GM12891 (cell line): ENCODE measurements at regions not wholly inside any gene's neighbourhood (a gene's known extent, or its start where the extent isn't known, plus 50 kb on each side); places are given as distances from the start of the nearest gene placed in this dataset.

Source experiments
- DNase-seq: peaks from one replicate; pipeline ENCODE4 v3.0.0; 2011; ENCODE audit warnings: low spot score; ENCODE audit not compliant: insufficient read length
- FAIRE-seq: peaks from 2 replicates; lab custom pipeline; 2011; peaks lifted over from hg19 to GRCh38; lab: Jason Lieb, UNC
- PAX5 ChIP-seq: IDR thresholded peaks from 2 replicates; pipeline ENCODE4 v1.6.1; 2011; ENCODE audit warnings: low read length, moderate library complexity, mild to moderate bottlenecking; ENCODE audit not compliant: insufficient read depth, severe bottlenecking
- POLR2A ChIP-seq: IDR thresholded peaks from 2 replicates; pipeline ENCODE4 v1.6.1; 2011; ENCODE audit warnings: low read depth, low read length, control low read depth
- POLR2AphosphoS5 ChIP-seq: IDR thresholded peaks from 2 replicates; pipeline ENCODE4 v1.6.1; 2011; ENCODE audit warnings: low read depth, low read length, control low read depth
- POU2F2 ChIP-seq: IDR thresholded peaks from 2 replicates; pipeline ENCODE4 v1.6.1; 2011; ENCODE audit warnings: low read depth, mild to moderate bottlenecking, control low read depth, low read length, moderate library complexity
- SPI1 ChIP-seq: IDR thresholded peaks from 2 replicates; pipeline ENCODE4 v1.6.1; 2011; ENCODE audit warnings: low read depth, low read length, control low read depth
- TAF1 ChIP-seq: IDR thresholded peaks from 2 replicates; pipeline ENCODE4 v1.6.1; 2011; ENCODE audit warnings: low read depth, low read length, control low read depth

DNA sequence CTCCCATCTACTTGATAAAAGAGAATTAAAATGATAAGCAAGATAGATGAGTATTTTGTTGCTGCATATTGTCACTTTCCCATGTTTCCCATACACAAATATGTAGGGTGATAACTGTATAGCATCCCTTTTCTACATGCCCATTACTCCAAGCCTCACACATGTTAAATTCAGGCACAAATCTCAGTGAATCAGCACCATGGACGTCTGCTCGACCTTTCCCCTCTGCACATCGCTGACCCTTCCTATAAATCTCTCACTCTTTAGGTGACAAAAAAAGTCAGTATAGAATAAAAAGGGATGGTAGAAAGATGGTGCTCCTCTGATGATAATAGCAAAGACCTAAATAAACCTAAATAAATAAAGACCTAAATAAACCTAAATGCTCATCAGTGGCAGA is 1097.7 kb upstream of the C9orf72 start:
- TF ChIP-seq POLR2A = no peak
- TF ChIP-seq PAX5 = no peak
- TF ChIP-seq SPI1 = no peak
- TF ChIP-seq POLR2AphosphoS5 = no peak
- TF ChIP-seq TAF1 = no peak
- TF ChIP-seq POU2F2 = no peak
- no peak for DNase-seq
- no peak for FAIRE-seq

DNA sequence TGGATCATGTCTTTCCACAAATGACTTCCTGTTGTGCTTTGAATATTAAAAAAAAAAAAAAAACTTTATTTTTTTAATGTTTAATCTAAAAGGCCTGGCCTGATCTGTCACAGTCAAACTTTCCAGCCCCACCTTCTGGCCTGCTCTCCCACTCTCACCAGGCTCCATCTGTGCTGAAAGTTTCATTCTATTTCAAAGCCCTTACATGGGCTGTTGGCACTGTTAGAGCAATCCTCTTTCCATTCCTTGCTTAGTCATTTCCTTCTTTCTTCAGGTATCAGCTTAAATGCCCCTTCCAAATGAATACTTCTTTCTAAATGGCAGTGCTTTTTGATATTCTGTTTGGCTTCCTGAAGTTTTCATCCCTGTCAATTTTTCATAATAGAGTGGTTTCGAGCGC is 1104.8 kb upstream of the C9orf72 start:
- TF ChIP-seq SPI1 (no peak), POU2F2 (no peak), TAF1 (no peak), PAX5 (no peak), POLR2AphosphoS5 (no peak), POLR2A (no peak)
- DNase-seq (no peak), FAIRE-seq (no peak)

DNA sequence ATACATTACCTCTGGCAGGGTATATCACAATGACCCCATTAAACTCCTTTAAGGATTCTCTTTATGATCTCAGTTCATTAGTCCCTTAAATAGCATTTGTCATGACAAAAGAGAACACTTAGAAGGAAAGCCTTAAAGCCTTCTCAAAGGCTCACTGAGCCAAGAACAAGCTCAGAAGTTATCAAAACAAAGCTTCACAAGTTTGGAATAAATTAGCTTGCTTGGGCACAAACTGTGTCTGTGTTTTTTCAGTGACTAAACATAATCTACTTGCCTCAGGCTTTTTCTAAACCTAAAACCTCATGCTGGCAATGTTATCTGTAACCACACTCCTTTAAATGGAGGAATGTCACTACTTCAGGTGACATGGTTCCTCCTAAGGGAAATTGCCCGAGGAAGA is 1114.9 kb upstream of the C9orf72 start:
- TF ChIP-seq PAX5 = no peak
- no peak for TF ChIP-seq POLR2AphosphoS5
- no peak for TF ChIP-seq TAF1
- no peak for TF ChIP-seq SPI1
- no peak for DNase-seq
- FAIRE-seq = no peak

DNA sequence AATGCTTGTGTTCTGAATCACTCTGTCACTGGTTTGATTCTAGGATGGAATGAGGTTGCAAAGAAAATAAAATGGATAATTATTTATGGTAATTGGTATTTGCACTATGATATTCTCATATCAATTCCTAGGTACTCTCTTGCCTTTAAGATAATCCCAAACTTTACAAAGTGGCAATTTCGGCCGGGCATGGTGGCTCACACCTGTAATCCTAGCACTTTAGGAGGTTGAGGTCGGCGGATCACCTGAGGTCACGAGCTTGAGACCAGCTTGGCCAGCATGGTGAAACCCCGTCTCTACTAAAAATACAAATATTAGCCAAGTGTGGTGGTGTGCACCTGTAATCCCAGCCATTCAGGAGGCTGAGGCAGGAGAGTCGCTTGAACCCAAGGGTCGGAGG is 1118.7 kb upstream of the C9orf72 start:
- TF ChIP-seq PAX5 (no peak), POLR2A (no peak), SPI1 (no peak), POLR2AphosphoS5 (no peak), TAF1 (no peak), POU2F2 (no peak)
- FAIRE-seq (no peak), DNase-seq (no peak)

DNA sequence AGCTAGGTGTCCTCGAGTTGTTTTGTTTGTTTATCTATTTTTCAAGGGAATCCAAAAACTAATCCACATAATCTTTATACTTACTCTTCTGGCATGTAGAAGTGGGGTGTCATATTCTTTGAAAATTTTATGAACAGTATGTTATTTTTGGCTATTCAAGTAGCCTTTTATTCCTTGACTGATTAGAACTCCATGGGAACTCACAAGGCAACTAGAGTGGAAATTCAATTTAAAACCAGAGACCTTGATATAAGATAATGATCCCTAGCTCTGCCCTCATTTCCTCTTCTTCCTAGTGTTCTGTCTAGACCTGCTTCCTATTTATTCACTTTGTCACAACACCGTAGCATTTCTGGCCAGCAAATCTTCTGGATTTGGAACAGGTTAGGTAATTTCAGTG is 1123.7 kb upstream of the C9orf72 start:
- TF ChIP-seq TAF1 (no peak), SPI1 (no peak), POLR2AphosphoS5 (no peak), POLR2A (no peak), PAX5 (no peak), POU2F2 (no peak)

DNA sequence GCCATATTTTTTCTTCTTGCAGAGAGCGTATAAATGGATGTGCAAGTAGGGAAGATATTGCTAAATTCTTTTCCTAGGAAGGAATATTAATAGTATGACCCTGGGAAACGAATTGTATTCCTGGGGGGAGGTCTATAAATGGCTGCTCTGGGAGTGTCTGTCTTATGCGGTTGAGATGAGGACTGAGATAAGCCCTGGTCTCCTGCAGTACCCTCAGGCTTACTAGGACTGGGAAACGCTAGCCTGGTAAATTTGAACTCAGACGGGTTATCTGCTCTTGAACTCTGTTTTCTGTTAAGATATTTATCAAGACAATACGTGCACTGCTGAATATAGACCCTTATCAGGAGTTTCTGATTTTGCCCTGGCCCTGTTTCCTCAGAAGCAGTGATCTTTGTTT is 1126.4 kb upstream of the C9orf72 start:
- FAIRE-seq = no peak

More for the DNA sequence above, 1123.7 kb upstream of the C9orf72 start:
- FAIRE-seq (no peak), DNase-seq (no peak)

DNA sequence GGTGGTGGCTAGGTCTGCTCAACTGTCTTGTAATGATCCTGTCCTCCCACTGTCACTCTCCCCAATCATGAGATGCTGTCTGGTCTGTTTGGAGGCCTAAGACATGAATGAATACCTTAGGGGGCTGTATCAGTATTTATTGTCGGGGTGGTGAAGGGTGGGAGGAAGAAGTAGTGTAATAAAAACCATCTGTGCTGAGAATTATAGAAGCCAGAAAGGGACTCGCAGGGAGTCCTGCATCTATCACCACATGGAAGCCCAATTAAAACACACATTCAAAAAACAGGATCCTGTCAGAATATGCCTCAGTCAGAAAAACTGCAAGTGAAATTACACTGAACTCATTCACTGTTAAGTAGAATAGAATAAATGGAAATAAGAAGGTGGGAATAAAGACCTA is 1134.3 kb upstream of the C9orf72 start:
- TF ChIP-seq POLR2AphosphoS5 (no peak), SPI1 (no peak), POU2F2 (no peak), TAF1 (no peak)
- no peak for DNase-seq
- no peak for FAIRE-seq

More for the DNA sequence above, 1126.4 kb upstream of the C9orf72 start:
- TF ChIP-seq TAF1 (no peak), POU2F2 (no peak), POLR2AphosphoS5 (no peak), POLR2A (no peak), SPI1 (no peak), PAX5 (no peak)
- DNase-seq = no peak

DNA sequence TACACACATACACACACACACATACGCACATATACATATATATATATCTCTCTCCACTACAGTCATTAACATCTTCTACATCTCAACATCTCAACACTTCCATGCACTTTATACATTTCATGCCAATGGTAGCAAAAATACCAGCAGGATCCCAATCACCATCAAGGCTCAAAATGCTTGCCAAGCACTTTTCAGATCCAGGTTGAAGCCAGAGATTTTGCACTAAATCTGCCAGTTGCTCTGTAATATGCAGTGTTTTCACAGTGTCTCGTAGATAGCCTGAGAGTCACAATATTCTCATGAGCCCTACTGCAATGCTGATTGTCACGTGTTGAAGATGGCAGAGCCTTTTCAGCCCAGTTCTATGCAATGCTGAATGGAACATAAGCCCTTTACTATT is 1140.9 kb upstream of the C9orf72 start:
- FAIRE-seq = no peak
- no peak for DNase-seq
- no peak for TF ChIP-seq PAX5
- no peak for TF ChIP-seq POLR2AphosphoS5
- TF ChIP-seq SPI1 = no peak
- TF ChIP-seq POLR2A = no peak
- no peak for TF ChIP-seq TAF1
- TF ChIP-seq POU2F2 = no peak

DNA sequence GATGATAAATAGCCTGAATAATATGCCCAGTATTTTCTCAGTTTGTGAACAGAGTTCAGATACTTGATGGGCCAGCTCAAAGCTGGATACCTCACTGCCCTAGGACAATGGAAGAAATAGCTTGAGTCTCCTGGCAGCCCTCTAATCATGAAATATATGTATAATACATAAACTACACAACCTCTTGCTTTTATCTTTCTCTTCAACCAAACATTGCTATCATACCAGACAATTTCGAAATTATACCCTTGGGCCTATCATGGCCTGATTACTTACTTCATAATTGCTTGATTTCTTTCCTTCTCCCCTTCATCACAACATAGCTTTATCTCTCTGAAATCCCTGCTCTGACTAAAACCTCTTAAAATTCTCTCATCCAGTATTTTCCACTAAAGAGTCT is 1144.9 kb upstream of the C9orf72 start:
- no peak for TF ChIP-seq POLR2A
- TF ChIP-seq PAX5 = no peak
- TF ChIP-seq POLR2AphosphoS5 = no peak
- TF ChIP-seq TAF1 = no peak
- no peak for TF ChIP-seq POU2F2
- no peak for TF ChIP-seq SPI1
- no peak for DNase-seq
- FAIRE-seq = no peak

DNA sequence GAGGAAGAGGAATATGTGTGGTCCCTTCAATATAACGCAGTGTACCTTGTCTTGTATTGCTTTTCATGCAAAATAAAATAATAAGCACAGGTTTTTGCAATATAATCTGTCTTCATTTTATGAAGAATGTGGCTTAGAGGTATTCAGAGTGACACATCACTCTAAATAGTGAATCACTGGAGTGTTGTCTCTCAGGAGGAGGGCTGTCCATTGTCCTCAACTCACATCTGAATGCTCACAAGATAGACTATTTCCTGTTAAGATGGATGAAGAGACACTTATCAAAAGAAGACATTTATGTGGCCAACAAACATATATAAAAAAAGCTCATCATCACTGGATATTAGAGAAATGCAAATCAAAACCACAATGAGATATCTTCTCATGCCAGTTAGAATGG is 1147.5 kb upstream of the C9orf72 start:
- TF ChIP-seq POLR2A = no peak
- TF ChIP-seq POU2F2 = no peak
- no peak for TF ChIP-seq PAX5
- TF ChIP-seq SPI1 = no peak
- TF ChIP-seq POLR2AphosphoS5 = no peak
- TF ChIP-seq TAF1 = no peak
- no peak for DNase-seq
- no peak for FAIRE-seq

DNA sequence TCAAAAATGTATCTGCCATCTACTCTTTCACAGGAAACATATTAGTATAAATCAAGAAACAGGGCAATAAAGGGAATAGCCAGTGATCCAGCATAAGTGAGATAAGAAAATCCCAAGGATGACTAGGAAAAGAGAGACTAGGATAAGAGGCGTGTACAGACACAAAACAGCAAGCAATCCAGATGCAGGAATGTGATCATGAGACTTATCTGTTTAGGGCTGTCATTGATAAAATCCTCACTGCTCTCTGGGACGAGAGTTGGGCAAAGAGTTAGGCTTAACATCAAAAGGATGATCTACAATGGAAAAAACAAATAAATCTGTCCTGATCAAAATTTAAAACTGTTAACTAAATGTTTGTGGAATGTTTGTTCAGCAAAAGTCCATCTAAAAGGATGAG is 1156.8 kb upstream of the C9orf72 start:
- TF ChIP-seq PAX5 = no peak
- FAIRE-seq (no peak), DNase-seq (no peak)
